Lung (tissue), 11 donors: ENCODE measurements at regions not wholly inside any gene's neighbourhood (a gene's known extent, or its start where the extent isn't known, plus 50 kb on each side); places are given as distances from the start of the nearest gene placed in this dataset.
"Not testable (repeated sequence)": the region's sequence is repeated elsewhere in the genome, so short reads cannot be mapped to it uniquely, and the experiment has no call there.

ENCODE experiments used
- ATAC-seq: fragments of 200-7000 bp; cut with Tn5 transposase; one replicate; pipeline ENCODE4 v1.9.1; 2020; ENCODE audit warnings: moderate number of reproducible peaks; ENCODE audit not compliant: insufficient read depth, low FRiP score
- DNase-seq, 3 donors: peaks; one replicate each; pipeline ENCODE4 v3.0.0-alpha.2; 2013 to 2017
- H3K27ac ChIP-seq, 2 donors: one replicate each; pipeline ENCODE4 v1.5.1; 2013; ENCODE audit warnings: mild to moderate bottlenecking in 2 of 2, moderate library complexity in 2 of 2, control low read depth in 1 of 2, inconsistent platforms in 1 of 2, low read depth in 1 of 2, low read length in 1 of 2
- H3K27me3 ChIP-seq, 3 donors: one replicate each; pipeline ENCODE4 v1.5.1; 2013; ENCODE audit warnings: low read length in 2 of 3; ENCODE audit not compliant: control insufficient read depth in 3 of 3, insufficient read depth in 3 of 3
- H3K36me3 ChIP-seq, 4 donors: one replicate each; pipeline ENCODE4 v1.5.1; 2013; ENCODE audit warnings: low read length in 4 of 4, mild to moderate bottlenecking in 1 of 4, moderate library complexity in 1 of 4; ENCODE audit not compliant: control insufficient read depth in 4 of 4, insufficient read depth in 4 of 4
- H3K4me1 ChIP-seq, 5 donors: one replicate each; pipeline ENCODE4 v1.5.1; 2013; ENCODE audit warnings: low read length in 5 of 5, mild to moderate bottlenecking in 2 of 5, moderate library complexity in 1 of 5; ENCODE audit not compliant: control insufficient read depth in 5 of 5, insufficient read depth in 5 of 5
- H3K4me3 ChIP-seq: one replicate; pipeline ENCODE4 v1.5.1; 2013; ENCODE audit warnings: mild to moderate bottlenecking, control low read depth, moderate library complexity
- H3K9ac ChIP-seq, 2 donors: one replicate each; pipeline ENCODE4 v1.5.1; 2013; ENCODE audit warnings: low read length in 2 of 2, control low read depth in 1 of 2; ENCODE audit not compliant: insufficient read depth in 1 of 2
- H3K9me3 ChIP-seq, 4 donors: one replicate each; pipeline ENCODE4 v1.5.1; 2013; ENCODE audit warnings: low read length in 3 of 4, mild to moderate bottlenecking in 1 of 4, moderate library complexity in 1 of 4; ENCODE audit not compliant: control insufficient read depth in 4 of 4, insufficient read depth in 3 of 4
- WGBS, 2 donors: extraction: QIAGEN DNeasy Blood & Tissue Kit; methylation state at CpG; one replicate each; pipeline ENCODE4 v1.1.7; 2013; 5-methylcytosine and 5-hydroxymethylcytosine counted together
- TF ChIP-seq, protein P1 (sequence below): IDR thresholded peaks from 2 replicates; pipeline ENCODE4 v1.5.1; 2012; ENCODE audit warnings: mild to moderate bottlenecking; ENCODE audit errors: control extremely low read depth, extremely low read depth
- donor health status: control.
- donor health status: control.
- donor health status: Bipolar disorder and iron deficiency.
- donor health status: healthy.
- donor health status: DM: yes; HTN: yes; CAD: no.

DNA sequence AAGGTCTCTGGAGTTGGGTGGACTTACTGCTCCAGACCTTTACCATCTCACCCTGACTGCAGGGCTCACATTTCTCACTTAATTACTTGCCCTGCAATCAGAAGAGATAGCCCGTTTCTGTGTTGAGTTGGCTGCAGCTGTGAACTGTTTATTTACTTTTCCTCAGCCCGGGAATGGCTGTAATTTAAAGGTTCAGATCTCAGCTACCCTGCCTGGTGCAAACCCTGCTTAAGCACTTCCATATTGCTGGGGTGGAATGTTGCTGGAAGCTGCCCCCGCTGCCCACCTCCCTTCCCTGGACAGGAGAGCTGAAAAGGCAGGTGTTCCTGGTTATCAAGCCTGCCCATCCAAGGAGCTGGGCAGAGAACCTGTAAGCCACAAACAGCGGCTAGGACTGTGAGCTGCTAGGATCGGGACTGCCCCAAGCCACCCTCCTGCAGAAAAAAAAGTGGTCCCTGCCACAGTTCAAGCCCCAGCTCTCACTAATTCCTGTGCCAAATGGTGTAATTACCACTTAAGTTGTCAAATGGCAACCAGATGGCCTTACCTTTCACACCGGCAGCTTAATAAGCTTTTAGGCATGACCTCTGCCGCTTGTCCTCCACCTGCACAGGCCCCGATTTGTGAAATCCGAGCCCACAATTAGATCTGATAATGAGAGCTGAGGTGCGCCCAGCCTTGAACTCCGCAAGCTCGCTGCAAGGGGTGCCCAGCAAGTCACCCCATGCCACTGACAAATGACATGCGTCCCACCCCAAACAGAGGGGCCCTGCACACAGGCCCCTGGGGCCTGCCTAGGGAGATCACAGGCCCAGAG lies 269.8 kb downstream of the C16orf95 start:
- no peaks in the 10 kb centered on the region for H3K36me3 ChIP-seq
- no peaks in the 10 kb centered on the region for H3K9me3 ChIP-seq
- peaks cover 0 to 21% (median 20%) of the 10 kb centered on the region in 3 donors for H3K27me3 ChIP-seq
- TF ChIP-seq, protein P1, sequence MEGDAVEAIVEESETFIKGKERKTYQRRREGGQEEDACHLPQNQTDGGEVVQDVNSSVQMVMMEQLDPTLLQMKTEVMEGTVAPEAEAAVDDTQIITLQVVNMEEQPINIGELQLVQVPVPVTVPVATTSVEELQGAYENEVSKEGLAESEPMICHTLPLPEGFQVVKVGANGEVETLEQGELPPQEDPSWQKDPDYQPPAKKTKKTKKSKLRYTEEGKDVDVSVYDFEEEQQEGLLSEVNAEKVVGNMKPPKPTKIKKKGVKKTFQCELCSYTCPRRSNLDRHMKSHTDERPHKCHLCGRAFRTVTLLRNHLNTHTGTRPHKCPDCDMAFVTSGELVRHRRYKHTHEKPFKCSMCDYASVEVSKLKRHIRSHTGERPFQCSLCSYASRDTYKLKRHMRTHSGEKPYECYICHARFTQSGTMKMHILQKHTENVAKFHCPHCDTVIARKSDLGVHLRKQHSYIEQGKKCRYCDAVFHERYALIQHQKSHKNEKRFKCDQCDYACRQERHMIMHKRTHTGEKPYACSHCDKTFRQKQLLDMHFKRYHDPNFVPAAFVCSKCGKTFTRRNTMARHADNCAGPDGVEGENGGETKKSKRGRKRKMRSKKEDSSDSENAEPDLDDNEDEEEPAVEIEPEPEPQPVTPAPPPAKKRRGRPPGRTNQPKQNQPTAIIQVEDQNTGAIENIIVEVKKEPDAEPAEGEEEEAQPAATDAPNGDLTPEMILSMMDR: no peak
- H3K4me3 ChIP-seq: no peak overlapping the region
- DNase-seq (peak in 1 of 3 donors; percentile 18), ATAC-seq (no peak)
- no peak overlapping the region for H3K9ac ChIP-seq
- H3K27ac ChIP-seq: no peak overlapping the region
- 68 to 81% methylated on average over 13 of the region's 13 CpGs for WGBS, 2 donors
- H3K4me1 ChIP-seq: peaks cover 0 to 11% (median 4%) of the 10 kb centered on the region in 5 donors

DNA sequence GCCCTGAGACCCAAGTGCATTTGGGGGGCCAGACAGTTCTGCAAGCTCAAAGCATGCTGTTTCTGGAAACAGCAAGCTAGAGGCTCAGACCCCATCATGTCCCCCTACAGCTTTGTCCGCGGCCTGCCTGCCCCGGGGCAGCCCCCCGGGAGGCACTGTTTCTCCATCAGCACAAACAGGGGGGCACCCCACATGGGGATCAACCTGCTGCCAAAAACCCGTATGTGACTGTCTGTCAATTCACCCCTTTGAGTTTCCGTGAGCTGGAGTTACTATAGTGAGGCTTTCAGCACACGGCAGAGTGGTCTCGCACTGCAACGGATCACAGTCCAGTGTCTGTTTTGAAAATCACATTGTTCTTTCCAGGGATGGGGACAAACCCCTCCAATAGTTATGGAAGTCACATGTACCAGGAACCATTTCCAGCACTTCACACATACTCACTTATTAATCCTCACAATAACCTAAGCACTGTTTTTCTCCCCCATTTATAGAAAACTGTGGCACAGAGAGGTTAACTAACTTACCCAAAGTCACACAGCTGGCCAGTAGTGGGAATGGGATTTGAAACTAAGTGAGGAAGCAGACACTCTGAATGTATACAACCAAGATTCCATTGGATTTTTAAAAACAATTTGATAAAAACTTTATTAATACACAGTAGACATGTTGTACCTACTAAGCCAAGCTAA lies 269.0 kb downstream of the C16orf95 start:
- no peak overlapping the region for H3K4me3 ChIP-seq
- H3K27ac ChIP-seq: no peak overlapping the region
- peaks cover 0 to 21% (median 17%) of the 10 kb centered on the region in 3 donors for H3K27me3 ChIP-seq
- no peak overlapping the region for H3K9ac ChIP-seq
- no peak for ATAC-seq
- H3K36me3 ChIP-seq: no peaks in the 10 kb centered on the region
- DNase-seq: no peak
- 84 to 85% methylated on average over 9 of the region's 9 CpGs for WGBS, 2 donors
- H3K4me1 ChIP-seq: peaks cover 0 to 10% (median 4%) of the 10 kb centered on the region in 5 donors
- TF ChIP-seq, protein P1: no peak
- H3K9me3 ChIP-seq: no peaks in the 10 kb centered on the region

DNA sequence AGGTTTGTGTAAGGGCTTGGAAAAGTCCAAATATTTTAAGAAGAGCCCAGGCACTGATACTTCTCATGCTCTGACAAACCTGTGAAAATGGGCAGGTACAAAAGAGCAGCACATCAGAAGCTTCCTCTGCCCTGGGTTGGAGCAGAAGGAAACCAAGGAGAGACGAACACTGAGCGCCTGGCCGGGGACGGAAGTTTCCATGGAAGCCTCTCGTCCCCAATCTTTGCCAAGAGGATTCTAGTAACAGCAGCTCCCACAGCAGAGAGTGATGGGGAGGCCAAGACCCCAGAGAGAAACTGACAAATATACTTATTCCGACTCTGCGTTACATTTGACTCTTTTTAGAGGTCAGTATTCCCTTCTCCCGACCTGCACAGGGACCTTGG lies 268.5 kb downstream of the C16orf95 start:
- ATAC-seq (no peak), DNase-seq (no peak)
- TF ChIP-seq, protein P1: no peak
- H3K9me3 ChIP-seq: no peaks in the 10 kb centered on the region
- peaks cover 0 to 5% (median 1%) of the 10 kb centered on the region in 5 donors for H3K4me1 ChIP-seq
- no peaks in the 10 kb centered on the region for H3K36me3 ChIP-seq
- H3K4me3 ChIP-seq: no peak overlapping the region
- peaks cover 0 to 21% (median 14%) of the 10 kb centered on the region in 3 donors for H3K27me3 ChIP-seq
- H3K9ac ChIP-seq: no peak overlapping the region
- no peak overlapping the region for H3K27ac ChIP-seq
- WGBS, 2 donors: 87 to 90% methylated on average over 8 of the region's 8 CpGs

DNA sequence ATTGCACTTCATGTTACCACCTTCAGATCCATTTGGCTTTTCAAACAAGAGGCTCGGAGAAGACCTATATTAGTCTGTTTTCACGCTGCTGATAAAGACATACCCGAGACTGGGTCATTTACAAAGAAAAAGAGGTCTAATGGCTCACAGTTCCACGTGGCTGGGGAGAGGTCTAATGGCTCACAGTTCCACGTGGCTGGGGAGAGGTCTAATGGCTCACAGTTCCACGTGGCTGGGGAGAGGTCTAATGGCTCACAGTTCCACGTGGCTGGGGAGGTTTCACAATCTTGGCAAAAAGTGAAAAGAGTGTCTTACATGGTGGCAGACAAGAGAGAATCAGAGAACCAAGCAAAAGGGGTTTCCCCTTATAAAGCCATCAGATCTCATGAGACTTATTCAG lies 268.0 kb downstream of the C16orf95 start:
- not testable (repeated sequence) for H3K36me3 ChIP-seq, H3K4me1 ChIP-seq, DNase-seq, H3K4me3 ChIP-seq, H3K27ac ChIP-seq, H3K9me3 ChIP-seq, ATAC-seq, H3K9ac ChIP-seq
- 76 to 80% methylated on average over 7 of the region's 7 CpGs for WGBS, 2 donors
- H3K27me3 ChIP-seq: peaks cover 0 to 21% (median 10%) of the 10 kb centered on the region in 3 donors
